ENCODE measurements at regions not wholly inside any gene's neighbourhood (a gene's known extent, or its start where the extent isn't known, plus 50 kb on each side); places are given as distances from the start of the nearest gene placed in this dataset.

DNA sequence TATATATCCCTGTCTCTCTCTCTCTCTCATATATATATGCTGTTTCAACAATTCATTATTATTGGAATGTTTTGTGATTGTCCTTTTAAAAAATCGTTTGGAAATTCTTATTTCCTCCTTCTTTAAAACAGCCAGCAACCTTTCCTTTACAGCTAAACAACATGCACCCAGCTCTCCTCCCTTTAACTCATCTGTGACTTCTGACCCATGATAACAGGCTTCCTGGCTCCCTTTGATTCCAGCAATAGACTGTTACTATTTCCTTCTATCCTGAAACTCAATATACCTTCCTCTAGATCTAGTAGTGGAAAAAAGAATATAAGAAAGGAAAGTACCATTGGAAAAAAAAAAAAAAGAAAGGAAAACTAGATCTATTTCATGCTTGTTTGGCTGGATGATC, 254.7 kb upstream of the RGMB start:
- DNase-seq (ENCODE audit: low spot score) (no peak), ATAC-seq (no peak)
- CTCF ChIA-PET: interaction anchor here (1.4 kb wide), 1 partner anchor 250 kb away, joined by 4 read pairs; no protein-coding TSS in a partner anchor
- Mint-ChIP-seq H3K36me3 (no peaks in the 10 kb centered on the region), H3K9me3 (no peaks in the 10 kb centered on the region), H3K27me3 (ENCODE audit: low read depth) (no peaks in the 10 kb centered on the region; the same call in 1 of the 2 replicates), H3K27ac (no peak overlapping the region), H3K4me1 (peaks cover 16% of the 10 kb centered on the region), H3K4me3 (no peak overlapping the region)
- TF ChIP-seq AR (CRISPR knock-in tag; IDR thresholded peaks at IDR 0.05) (no peak), NFATC4 (CRISPR knock-in tag; IDR thresholded peaks at IDR 0.05) (no peak), CTCF (IDR thresholded peaks at IDR 0.05) (no peak), ZNF671 (CRISPR knock-in tag; IDR thresholded peaks at IDR 0.05) (no peak), SOX15 (CRISPR knock-in tag; IDR thresholded peaks at IDR 0.05) (no peak), ATF3 (CRISPR knock-in tag; conservative IDR thresholded peaks at IDR 0.05) (no peak), ESRRA (CRISPR knock-in tag; IDR thresholded peaks at IDR 0.05; ENCODE audit: borderline replicate concordance) (no peak), ATF2 (CRISPR knock-in tag; IDR thresholded peaks at IDR 0.05; ENCODE audit: borderline replicate concordance, low read depth) (no peak), AFF4 (CRISPR knock-in tag; IDR thresholded peaks at IDR 0.05; ENCODE audit: borderline replicate concordance) (no peak), IRF1 (CRISPR knock-in tag; IDR thresholded peaks at IDR 0.05) (no peak)
- TF ChIP-seq, protein P1, sequence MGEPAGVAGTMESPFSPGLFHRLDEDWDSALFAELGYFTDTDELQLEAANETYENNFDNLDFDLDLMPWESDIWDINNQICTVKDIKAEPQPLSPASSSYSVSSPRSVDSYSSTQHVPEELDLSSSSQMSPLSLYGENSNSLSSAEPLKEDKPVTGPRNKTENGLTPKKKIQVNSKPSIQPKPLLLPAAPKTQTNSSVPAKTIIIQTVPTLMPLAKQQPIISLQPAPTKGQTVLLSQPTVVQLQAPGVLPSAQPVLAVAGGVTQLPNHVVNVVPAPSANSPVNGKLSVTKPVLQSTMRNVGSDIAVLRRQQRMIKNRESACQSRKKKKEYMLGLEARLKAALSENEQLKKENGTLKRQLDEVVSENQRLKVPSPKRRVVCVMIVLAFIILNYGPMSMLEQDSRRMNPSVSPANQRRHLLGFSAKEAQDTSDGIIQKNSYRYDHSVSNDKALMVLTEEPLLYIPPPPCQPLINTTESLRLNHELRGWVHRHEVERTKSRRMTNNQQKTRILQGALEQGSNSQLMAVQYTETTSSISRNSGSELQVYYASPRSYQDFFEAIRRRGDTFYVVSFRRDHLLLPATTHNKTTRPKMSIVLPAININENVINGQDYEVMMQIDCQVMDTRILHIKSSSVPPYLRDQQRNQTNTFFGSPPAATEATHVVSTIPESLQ (CRISPR knock-in tag; IDR thresholded peaks at IDR 0.05): no peak
- TF ChIP-seq, protein P2, sequence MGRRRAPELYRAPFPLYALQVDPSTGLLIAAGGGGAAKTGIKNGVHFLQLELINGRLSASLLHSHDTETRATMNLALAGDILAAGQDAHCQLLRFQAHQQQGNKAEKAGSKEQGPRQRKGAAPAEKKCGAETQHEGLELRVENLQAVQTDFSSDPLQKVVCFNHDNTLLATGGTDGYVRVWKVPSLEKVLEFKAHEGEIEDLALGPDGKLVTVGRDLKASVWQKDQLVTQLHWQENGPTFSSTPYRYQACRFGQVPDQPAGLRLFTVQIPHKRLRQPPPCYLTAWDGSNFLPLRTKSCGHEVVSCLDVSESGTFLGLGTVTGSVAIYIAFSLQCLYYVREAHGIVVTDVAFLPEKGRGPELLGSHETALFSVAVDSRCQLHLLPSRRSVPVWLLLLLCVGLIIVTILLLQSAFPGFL (CRISPR knock-in tag; IDR thresholded peaks at IDR 0.05; ENCODE audit: borderline replicate concordance): no peak
- POLR2A ChIA-PET: no interaction called here

All from WTC11 (cell line).